B cell (primary cell): ENCODE measurements at regions not wholly inside any gene's neighbourhood (a gene's known extent, or its start where the extent isn't known, plus 50 kb on each side); places are given as distances from the start of the nearest gene placed in this dataset.

Experiments
- ATAC-seq: fragments of 200-7000 bp; cut with Tn5 transposase; one replicate; pipeline ENCODE4 v1.10.0; 2021; ENCODE audit warnings: low read depth, mild to moderate bottlenecking, moderate number of reproducible peaks, moderate library complexity
- CTCF ChIA-PET: fragments of 350-600 bp; sonication (Branson Sonifier 250); formaldehyde crosslinking; loops from one replicate; lab custom pipeline; 2021; ENCODE audit warnings: antibody characterized with exemption, inconsistent platforms; lab: Charles Lee
- POLR2A ChIA-PET: fragments of 350-600 bp; sonication (Branson Sonifier 250); formaldehyde crosslinking; loops from one replicate; lab custom pipeline; 2021; ENCODE audit warnings: antibody characterized with exemption; lab: Charles Lee
- DNase-seq: peaks from one replicate; pipeline ENCODE4 v3.0.0; 2013
- H2AFZ ChIP-seq: 2 replicates; pipeline ENCODE4 v1.6.1; 2012; ENCODE audit warnings: mild to moderate bottlenecking, low read depth, low read length; ENCODE audit not compliant: insufficient read depth, poor library complexity, severe bottlenecking
- H3K27ac ChIP-seq, 2 donors: 1 replicate in 1 of 2; 2 replicates in 1 of 2; pipeline ENCODE4 v1.5.1; 2012 to 2013; ENCODE audit warnings: low read length in 2 of 2, mild to moderate bottlenecking in 2 of 2, moderate library complexity in 1 of 2
- H3K27me3 ChIP-seq, 4 experiments: fragments of 200-600 bp in 1 of 4; sonication (generic) in 1 of 4; replicated peaks in 1 of 4; 1 replicate in 2 of 4; 2 replicates in 2 of 4; pipeline versions ENCODE4 v1.6.1 to v1.7.0; 2013 to 2016; ENCODE audit warnings: low read length in 3 of 4, mild to moderate bottlenecking in 2 of 4, mixed read lengths in 1 of 4, moderate library complexity in 1 of 4; ENCODE audit not compliant: insufficient read depth in 4 of 4, control insufficient read depth in 3 of 4; ENCODE audit errors: control extremely low read depth in 1 of 4
- H3K36me3 ChIP-seq, 2 experiments: replicated peaks in 1 of 2; 1 replicate in 1 of 2; 2 replicates in 1 of 2; pipeline versions ENCODE4 v1.6.1 to v1.7.1; 2013; ENCODE audit warnings: low read length in 1 of 2; ENCODE audit not compliant: insufficient read depth in 2 of 2, control insufficient read depth in 1 of 2; ENCODE audit errors: control extremely low read depth in 1 of 2, extremely low read depth in 1 of 2
- H3K4me1 ChIP-seq, 2 donors: fragments of 200-600 bp in 1 of 2; sonication (generic) in 1 of 2; 1 replicate in 1 of 2; 2 replicates in 1 of 2; pipeline versions ENCODE4 v1.5.1 to v1.6.1; 2013 to 2017; ENCODE audit warnings: low read length in 2 of 2; ENCODE audit not compliant: control insufficient read depth in 2 of 2, insufficient read depth in 2 of 2
- H3K4me2 ChIP-seq: replicated peaks from 2 replicates; pipeline ENCODE3; 2012; ENCODE audit warnings: mild to moderate bottlenecking, low read depth, low read length; ENCODE audit not compliant: poor library complexity, severe bottlenecking
- H3K4me3 ChIP-seq, 5 experiments: fragments of 200-600 bp in 1 of 5; sonication (generic) in 1 of 5; 1 replicate in 3 of 5; 2 replicates in 2 of 5; pipeline versions ENCODE4 v1.5.1 to v1.7.0; 2011 to 2016; ENCODE audit warnings: low read length in 4 of 5, mild to moderate bottlenecking in 4 of 5, low read depth in 2 of 5, control low read depth in 1 of 5, moderate library complexity in 1 of 5; ENCODE audit not compliant: insufficient read depth in 1 of 5; ENCODE audit errors: control extremely low read depth in 1 of 5, extremely low read depth in 1 of 5
- H3K79me2 ChIP-seq: fragments of 200-600 bp; sonication (generic); one replicate; pipeline ENCODE4 v1.6.0; 2016; ENCODE audit warnings: low read length; ENCODE audit not compliant: control insufficient read depth, insufficient read depth
- H3K9ac ChIP-seq: fragments of 200-600 bp; sonication (generic); 2 replicates; pipeline ENCODE4 v1.6.1; 2017; ENCODE audit warnings: mild to moderate bottlenecking, low read length, moderate library complexity
- H3K9me3 ChIP-seq, 3 donors: one replicate each; pipeline versions ENCODE4 v1.6.1 to v1.7.1; 2013; ENCODE audit warnings: low read length in 2 of 3; ENCODE audit not compliant: control insufficient read depth in 2 of 3, insufficient read depth in 1 of 3; ENCODE audit errors: control extremely low read depth in 1 of 3
- H4K20me1 ChIP-seq: 2 replicates; pipeline ENCODE4 v1.6.0; 2012; ENCODE audit warnings: mild to moderate bottlenecking, low read length; ENCODE audit not compliant: insufficient read depth, control insufficient read depth, poor library complexity, severe bottlenecking
- H3K27ac Mint-ChIP-seq: one replicate; pipeline ENCODE4 v1.8.0; 2021; ENCODE audit warnings: mixed read lengths
- H3K27me3 Mint-ChIP-seq: one replicate; pipeline ENCODE4 v1.8.0; 2021; ENCODE audit warnings: mixed read lengths
- H3K4me1 Mint-ChIP-seq: one replicate; pipeline ENCODE4 v1.8.0; 2021; ENCODE audit warnings: mixed read lengths
- H3K4me3 Mint-ChIP-seq: one replicate; pipeline ENCODE4 v1.8.0; 2021; ENCODE audit warnings: mixed read lengths
- H3K9me3 Mint-ChIP-seq: one replicate; pipeline ENCODE4 v1.8.0; 2022; ENCODE audit warnings: mixed read lengths; ENCODE audit not compliant: insufficient read depth
- EZH2 ChIP-seq: IDR thresholded peaks from 2 replicates; pipeline ENCODE4 v1.6.1; 2012; ENCODE audit warnings: borderline replicate concordance, low read depth, mild to moderate bottlenecking, moderate library complexity, low read length; ENCODE audit not compliant: insufficient read depth, poor library complexity, severe bottlenecking
- WGBS: methylation state at CpG from one replicate; pipeline ENCODE4 v1.1.5; 2013; ENCODE audit warnings: missing lambda C conversion rate; ENCODE audit not compliant: insufficient coverage; 5-methylcytosine and 5-hydroxymethylcytosine counted together
- intact Hi-C: fragments of 100-400 bp; cut with micrococcal nuclease; formaldehyde crosslinking; loops from one replicate; pipeline ENCODE4 v1.10.0; 2022
- TF ChIP-seq, protein P1 (sequence below): fragments of 200-600 bp; IDR thresholded peaks from one replicate; pipeline ENCODE4 v1.8.0; 2022; ENCODE audit warnings: antibody characterized with exemption, mild to moderate bottlenecking

DNA sequence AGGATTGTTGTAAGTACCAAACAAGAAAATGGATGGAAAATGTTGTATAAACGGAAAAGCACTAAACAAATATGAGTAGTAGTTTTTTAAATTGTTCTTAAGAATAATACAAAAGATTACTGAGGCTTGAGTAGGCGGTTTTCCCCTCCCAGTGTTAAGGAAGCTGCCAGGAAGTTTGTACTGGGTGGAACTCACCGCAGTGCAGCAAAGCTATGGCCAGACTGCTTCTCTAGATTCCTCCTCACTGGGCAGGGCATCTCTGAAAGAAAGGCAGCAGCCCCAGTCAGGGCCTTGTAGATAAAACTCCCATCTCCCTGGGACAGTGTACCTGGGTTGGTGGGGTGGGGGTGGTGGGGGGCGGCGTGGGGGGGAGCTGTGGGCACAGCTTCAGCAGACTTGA, 58.7 kb downstream of the XCL2 start:
- no peak for DNase-seq
- H3K27ac ChIP-seq = no peak overlapping the region
- intact Hi-C loops = no loop called here
- no peaks in the 10 kb centered on the region for H3K79me2 ChIP-seq
- no peak for ATAC-seq
- H3K27me3 ChIP-seq = no peaks in the 10 kb centered on the region
- TF ChIP-seq EZH2 = no peak
- TF ChIP-seq, protein P1, sequence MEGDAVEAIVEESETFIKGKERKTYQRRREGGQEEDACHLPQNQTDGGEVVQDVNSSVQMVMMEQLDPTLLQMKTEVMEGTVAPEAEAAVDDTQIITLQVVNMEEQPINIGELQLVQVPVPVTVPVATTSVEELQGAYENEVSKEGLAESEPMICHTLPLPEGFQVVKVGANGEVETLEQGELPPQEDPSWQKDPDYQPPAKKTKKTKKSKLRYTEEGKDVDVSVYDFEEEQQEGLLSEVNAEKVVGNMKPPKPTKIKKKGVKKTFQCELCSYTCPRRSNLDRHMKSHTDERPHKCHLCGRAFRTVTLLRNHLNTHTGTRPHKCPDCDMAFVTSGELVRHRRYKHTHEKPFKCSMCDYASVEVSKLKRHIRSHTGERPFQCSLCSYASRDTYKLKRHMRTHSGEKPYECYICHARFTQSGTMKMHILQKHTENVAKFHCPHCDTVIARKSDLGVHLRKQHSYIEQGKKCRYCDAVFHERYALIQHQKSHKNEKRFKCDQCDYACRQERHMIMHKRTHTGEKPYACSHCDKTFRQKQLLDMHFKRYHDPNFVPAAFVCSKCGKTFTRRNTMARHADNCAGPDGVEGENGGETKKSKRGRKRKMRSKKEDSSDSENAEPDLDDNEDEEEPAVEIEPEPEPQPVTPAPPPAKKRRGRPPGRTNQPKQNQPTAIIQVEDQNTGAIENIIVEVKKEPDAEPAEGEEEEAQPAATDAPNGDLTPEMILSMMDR = no peak
- H3K4me1 ChIP-seq = no peaks in the 10 kb centered on the region
- ChIA-PET CTCF (no interaction called here), POLR2A (no interaction called here)
- Mint-ChIP-seq H3K4me1 (no peaks in the 10 kb centered on the region), H3K27ac (no peak overlapping the region), H3K9me3 (peaks cover 5% of the 10 kb centered on the region), H3K27me3 (peaks cover 11% of the 10 kb centered on the region), H3K4me3 (no peak overlapping the region)
- no CpG with 5 or more reads among the region's 5 CpGs for WGBS
- H3K9ac ChIP-seq = no peak overlapping the region
- H3K4me2 ChIP-seq = no peak overlapping the region
- H4K20me1 ChIP-seq = no peaks in the 10 kb centered on the region
- no peak overlapping the region for H2AFZ ChIP-seq
- H3K4me3 ChIP-seq = no peak overlapping the region
- H3K36me3 ChIP-seq = no peaks in the 10 kb centered on the region
- peaks cover 0 to 1% (median 0%) of the 10 kb centered on the region in 3 donors for H3K9me3 ChIP-seq

GRCh38 chr1:168484083-168484482, 59.7 kb downstream of the XCL2 start:
- ChIA-PET CTCF (no interaction called here), POLR2A (no interaction called here)
- Histone ChIP-seq H3K9me3 (peaks cover 0 to 1% (median 0%) of the 10 kb centered on the region in 3 donors), H3K36me3 (no peaks in the 10 kb centered on the region), H2AFZ (no peak overlapping the region), H3K4me1 (no peaks in the 10 kb centered on the region), H3K79me2 (no peaks in the 10 kb centered on the region), H3K4me3 (no peak overlapping the region), H3K9ac (no peak overlapping the region), H3K27me3 (no peaks in the 10 kb centered on the region), H3K4me2 (no peak overlapping the region), H4K20me1 (no peaks in the 10 kb centered on the region), H3K27ac (no peak overlapping the region)
- ATAC-seq = no peak
- Mint-ChIP-seq H3K4me3 (no peak overlapping the region), H3K4me1 (no peaks in the 10 kb centered on the region), H3K27me3 (peaks cover 11% of the 10 kb centered on the region), H3K27ac (no peak overlapping the region), H3K9me3 (peaks cover 5% of the 10 kb centered on the region)
- TF ChIP-seq EZH2 = no peak
- TF ChIP-seq, protein P1 = no peak
- DNase-seq = no peak
- intact Hi-C loops = no loop called here
